Neuronal stem cell (in vitro differentiated cells): ENCODE measurements at regions not wholly inside any gene's neighbourhood (a gene's known extent, or its start where the extent isn't known, plus 50 kb on each side); places are given as distances from the start of the nearest gene placed in this dataset.

Experiments used
- DNase-seq: peaks from one replicate; pipeline ENCODE4 v3.0.0-alpha.2; 2013; ENCODE audit warnings: low spot score
- H2AFZ ChIP-seq: one replicate; pipeline ENCODE4 v1.6.1; 2013; ENCODE audit warnings: mild to moderate bottlenecking, low read length, inconsistent platforms
- H2AK5ac ChIP-seq: 2 replicates; pipeline ENCODE4 v1.6.1; 2013; ENCODE audit warnings: low read depth, mild to moderate bottlenecking, inconsistent platforms, low read length, moderate library complexity, mixed read lengths
- H2BK120ac ChIP-seq: 2 replicates; pipeline ENCODE4 v1.6.1; 2013; ENCODE audit warnings: low read depth, mild to moderate bottlenecking, inconsistent platforms, low read length, moderate library complexity, mixed read lengths
- H2BK12ac ChIP-seq: one replicate; pipeline ENCODE4 v1.6.1; 2013; ENCODE audit warnings: low read length, inconsistent platforms
- H2BK15ac ChIP-seq: 2 replicates; pipeline ENCODE4 v1.6.1; 2013; ENCODE audit warnings: mild to moderate bottlenecking, low read length, inconsistent platforms, mixed read lengths
- H2BK5ac ChIP-seq: one replicate; pipeline ENCODE4 v1.6.1; 2013; ENCODE audit warnings: inconsistent platforms, mild to moderate bottlenecking, low read length, moderate library complexity
- H3K14ac ChIP-seq: one replicate; pipeline ENCODE4 v1.6.1; 2013; ENCODE audit warnings: low read length, inconsistent platforms
- H3K18ac ChIP-seq: 2 replicates; pipeline ENCODE4 v1.6.1; 2013; ENCODE audit warnings: low read length, inconsistent platforms
- H3K23ac ChIP-seq: 2 replicates; pipeline ENCODE4 v1.6.1; 2013; ENCODE audit warnings: low read depth, mild to moderate bottlenecking, mixed read lengths, low read length, inconsistent platforms; ENCODE audit not compliant: poor library complexity
- H3K27ac ChIP-seq: replicated peaks from 3 replicates; pipeline ENCODE4 v1.5.1; 2013; ENCODE audit warnings: low read length, inconsistent platforms
- H3K27me3 ChIP-seq, 3 experiments: 2 replicates each; pipeline ENCODE4 v1.6.1; 2013; ENCODE audit warnings: low read length in 3 of 3, mild to moderate bottlenecking in 2 of 3, inconsistent platforms in 1 of 3, low read depth in 1 of 3, mixed read lengths in 1 of 3, moderate library complexity in 1 of 3; ENCODE audit not compliant: control insufficient read depth in 3 of 3, insufficient read depth in 3 of 3
- H3K36me3 ChIP-seq, 2 donors: replicated peaks in 1 of 2; 2 replicates each; pipeline ENCODE4 v1.6.1; 2013; ENCODE audit warnings: low read length in 2 of 2; ENCODE audit not compliant: control insufficient read depth in 2 of 2, insufficient read depth in 2 of 2
- H3K4ac ChIP-seq: 2 replicates; pipeline ENCODE4 v1.6.1; 2013; ENCODE audit warnings: inconsistent platforms, mild to moderate bottlenecking, low read length, moderate library complexity
- H3K4me1 ChIP-seq, 2 donors: 1 replicate in 1 of 2; 2 replicates in 1 of 2; pipeline ENCODE4 v1.6.1; 2013; ENCODE audit warnings: low read length in 2 of 2, low read depth in 1 of 2; ENCODE audit not compliant: control insufficient read depth in 2 of 2, insufficient read depth in 1 of 2
- H3K4me2 ChIP-seq: one replicate; pipeline ENCODE4 v1.6.1; 2013; ENCODE audit warnings: mild to moderate bottlenecking, low read length, inconsistent platforms; ENCODE audit not compliant: insufficient read depth, poor library complexity, severe bottlenecking
- H3K4me3 ChIP-seq, 2 donors: 2 replicates each; pipeline ENCODE4 v1.5.1; 2013; ENCODE audit warnings: low read length in 2 of 2, mild to moderate bottlenecking in 2 of 2, inconsistent platforms in 1 of 2, moderate library complexity in 1 of 2
- H3K79me1 ChIP-seq: one replicate; pipeline ENCODE4 v1.6.1; 2013; ENCODE audit warnings: low read depth, mild to moderate bottlenecking, inconsistent platforms, low read length, moderate library complexity
- H3K9ac ChIP-seq: one replicate; pipeline ENCODE4 v1.6.1; 2013; ENCODE audit warnings: mild to moderate bottlenecking, low read depth, low read length, inconsistent platforms; ENCODE audit not compliant: poor library complexity
- H3K9me3 ChIP-seq, 2 donors: replicated peaks in 1 of 2; 2 replicates each; pipeline versions ENCODE3 to v1.6.1; 2013; ENCODE audit warnings: low read length in 2 of 2, mild to moderate bottlenecking in 2 of 2, inconsistent platforms in 1 of 2, low read depth in 1 of 2, mixed read lengths in 1 of 2, moderate library complexity in 1 of 2; ENCODE audit not compliant: control insufficient read depth in 2 of 2, insufficient read depth in 1 of 2
- H4K8ac ChIP-seq: one replicate; pipeline ENCODE4 v1.6.1; 2013; ENCODE audit warnings: low read depth, mild to moderate bottlenecking, inconsistent platforms, low read length, moderate library complexity
- H4K91ac ChIP-seq: one replicate; pipeline ENCODE4 v1.6.1; 2013; ENCODE audit warnings: low read length, low read depth, mild to moderate bottlenecking, inconsistent platforms; ENCODE audit not compliant: poor library complexity
- WGBS, 2 donors: extraction: QIAGEN DNeasy Blood & Tissue Kit; methylation state at CpG; one replicate each; pipeline ENCODE4 v1.1.7; 2013; ENCODE audit warnings: missing lambda C conversion rate in 2 of 2, mixed read lengths in 1 of 2; ENCODE audit not compliant: insufficient read length in 2 of 2, insufficient replicate concordance in 1 of 2; ENCODE audit errors: extremely low coverage in 2 of 2; 5-methylcytosine and 5-hydroxymethylcytosine counted together

DNA sequence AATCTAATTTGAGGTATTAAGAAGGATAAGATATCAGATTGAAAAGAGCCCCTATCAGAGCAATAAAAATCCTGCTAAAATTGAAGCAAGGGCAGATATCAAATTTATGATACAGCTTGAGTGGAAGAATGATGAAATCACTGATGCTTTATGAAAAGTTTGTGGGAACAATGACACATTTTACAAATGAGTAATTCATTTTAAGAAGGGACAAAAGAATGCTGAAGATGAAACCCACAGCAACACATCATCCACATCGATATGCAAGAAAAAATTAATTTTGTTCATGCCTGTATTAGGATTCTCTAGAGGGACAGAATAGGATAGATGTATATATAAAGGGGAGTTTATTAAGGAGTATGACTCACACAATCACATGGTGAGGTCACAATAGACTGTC is 355.6 kb upstream of the GYPC start:
- Histone ChIP-seq H3K4me3 (no peak overlapping the region), H2BK12ac (no peak overlapping the region), H3K18ac (no peak overlapping the region), H3K36me3 (no peaks in the 10 kb centered on the region), H2BK15ac (no peak overlapping the region), H3K14ac (no peak overlapping the region), H4K91ac (no peak overlapping the region), H3K79me1 (no peaks in the 10 kb centered on the region), H3K4me2 (no peak overlapping the region), H2AK5ac (no peak overlapping the region), H3K27ac (no peak overlapping the region), H4K8ac (no peak overlapping the region), H2AFZ (no peak overlapping the region), H3K9me3 (no peaks in the 10 kb centered on the region), H3K27me3 (no peaks in the 10 kb centered on the region), H3K4ac (no peak overlapping the region), H3K23ac (no peak overlapping the region), H2BK120ac (no peak overlapping the region), H3K9ac (no peak overlapping the region), H3K4me1 (no peaks in the 10 kb centered on the region), H2BK5ac (no peak overlapping the region)
- no peak for DNase-seq
- no CpG with 5 or more reads among the region's 1 CpG for WGBS, 2 donors

DNA sequence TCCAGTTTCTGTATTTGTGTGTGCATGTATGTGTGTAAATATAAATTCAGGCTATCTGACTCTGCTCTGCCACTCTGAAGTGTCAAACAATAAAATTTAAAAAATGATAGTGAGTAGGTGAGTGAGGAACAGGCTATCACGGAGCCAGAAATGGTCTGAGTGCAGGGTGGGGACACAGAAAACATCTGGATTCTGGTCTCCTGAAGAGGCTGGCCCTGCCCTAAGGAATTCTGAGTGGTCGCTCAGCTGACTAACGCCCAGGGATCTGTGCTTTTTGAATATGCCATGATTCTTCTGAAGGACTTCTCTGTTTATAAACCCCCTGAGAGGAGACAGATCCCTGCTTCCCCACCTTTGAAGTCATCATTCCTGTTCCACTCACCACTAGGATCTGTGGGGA is 353.9 kb upstream of the GYPC start:
- H4K91ac ChIP-seq, result no peak overlapping the region
- no peak overlapping the region for H3K27ac ChIP-seq
- H3K18ac ChIP-seq, result no peak overlapping the region
- H2BK12ac ChIP-seq, result no peak overlapping the region
- DNase-seq, result no peak
- H3K4ac ChIP-seq, result no peak overlapping the region
- H2AK5ac ChIP-seq, result no peak overlapping the region
- no peak overlapping the region for H2BK5ac ChIP-seq
- no peaks in the 10 kb centered on the region for H3K79me1 ChIP-seq
- H3K36me3 ChIP-seq, result no peaks in the 10 kb centered on the region
- H3K9me3 ChIP-seq, result no peaks in the 10 kb centered on the region
- no peak overlapping the region for H3K23ac ChIP-seq
- H3K14ac ChIP-seq, result no peak overlapping the region
- H3K4me1 ChIP-seq, result no peaks in the 10 kb centered on the region
- no peak overlapping the region for H4K8ac ChIP-seq
- no peak overlapping the region for H3K4me3 ChIP-seq
- no CpG with 5 or more reads among the region's 3 CpGs for WGBS, 2 donors
- H2AFZ ChIP-seq, result no peak overlapping the region
- no peak overlapping the region for H3K4me2 ChIP-seq
- no peak overlapping the region for H2BK120ac ChIP-seq
- H3K9ac ChIP-seq, result no peak overlapping the region
- H2BK15ac ChIP-seq, result no peak overlapping the region
- no peaks in the 10 kb centered on the region for H3K27me3 ChIP-seq

DNA sequence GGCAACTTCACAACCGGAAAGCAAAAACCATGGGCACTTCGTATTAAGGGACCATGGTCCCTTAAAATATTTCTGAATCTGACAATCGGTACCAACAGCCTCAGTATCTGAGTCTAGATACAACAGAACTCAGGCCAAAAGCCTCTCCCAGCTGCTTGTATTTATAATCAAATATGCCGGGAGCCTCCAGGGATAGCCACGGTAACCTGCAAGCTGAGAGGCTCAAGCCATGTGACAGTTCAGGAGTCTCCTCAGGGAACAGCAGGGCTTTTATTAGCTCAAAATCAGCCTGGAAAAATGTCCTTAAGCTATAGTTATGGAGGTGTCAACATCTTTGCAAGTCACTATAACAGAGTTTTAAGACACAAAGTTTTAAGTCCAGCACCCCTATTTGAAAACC is 352.8 kb upstream of the GYPC start:
- no peaks in the 10 kb centered on the region for H3K36me3 ChIP-seq
- no peak overlapping the region for H3K4me2 ChIP-seq
- H2BK120ac ChIP-seq, result no peak overlapping the region
- peaks cover 0 to 1% of the 10 kb centered on the region in 2 donors for H3K9me3 ChIP-seq
- no peak overlapping the region for H2AK5ac ChIP-seq
- no peaks in the 10 kb centered on the region for H3K27me3 ChIP-seq
- H3K18ac ChIP-seq, result no peak overlapping the region
- no peak overlapping the region for H3K4ac ChIP-seq
- no CpG with 5 or more reads among the region's 5 CpGs for WGBS, 2 donors
- no peak overlapping the region for H4K91ac ChIP-seq
- H3K14ac ChIP-seq, result no peak overlapping the region
- H4K8ac ChIP-seq, result no peak overlapping the region
- H2BK15ac ChIP-seq, result no peak overlapping the region
- DNase-seq, result no peak
- H3K79me1 ChIP-seq, result no peaks in the 10 kb centered on the region
- H2BK12ac ChIP-seq, result no peak overlapping the region
- no peak overlapping the region for H3K4me3 ChIP-seq
- H2BK5ac ChIP-seq, result no peak overlapping the region
- no peak overlapping the region for H3K9ac ChIP-seq
- no peak overlapping the region for H2AFZ ChIP-seq
- no peaks in the 10 kb centered on the region for H3K4me1 ChIP-seq
- H3K23ac ChIP-seq, result no peak overlapping the region
- no peak overlapping the region for H3K27ac ChIP-seq

GRCh38 chr2:126304154-126304553 is 351.8 kb upstream of the GYPC start:
- no peak overlapping the region for H3K18ac ChIP-seq
- no peak overlapping the region for H2BK12ac ChIP-seq
- H4K91ac ChIP-seq, result no peak overlapping the region
- H4K8ac ChIP-seq, result no peak overlapping the region
- no peaks in the 10 kb centered on the region for H3K4me1 ChIP-seq
- H3K9ac ChIP-seq, result no peak overlapping the region
- no peak overlapping the region for H2AFZ ChIP-seq
- no peaks in the 10 kb centered on the region for H3K79me1 ChIP-seq
- no peak overlapping the region for H3K23ac ChIP-seq
- no peak overlapping the region for H3K4me3 ChIP-seq
- no peak overlapping the region for H2BK5ac ChIP-seq
- H3K27me3 ChIP-seq, result no peaks in the 10 kb centered on the region
- H3K9me3 ChIP-seq, result peaks cover 0 to 2% of the 10 kb centered on the region in 2 donors
- H3K4ac ChIP-seq, result no peak overlapping the region
- no peak overlapping the region for H3K27ac ChIP-seq
- no CpG with 5 or more reads among the region's 2 CpGs for WGBS, 2 donors
- H3K4me2 ChIP-seq, result no peak overlapping the region
- no peak overlapping the region for H3K14ac ChIP-seq
- no peak overlapping the region for H2BK15ac ChIP-seq
- DNase-seq, result no peak
- no peak overlapping the region for H2BK120ac ChIP-seq
- no peaks in the 10 kb centered on the region for H3K36me3 ChIP-seq
- H2AK5ac ChIP-seq, result no peak overlapping the region
